ENCODE measurements at regions not wholly inside any gene's neighbourhood (a gene's known extent, or its start where the extent isn't known, plus 50 kb on each side); places are given as distances from the start of the nearest gene placed in this dataset.

- TF ChIP-seq CTCF (IDR thresholded peaks at IDR 0.05; ENCODE audit: low read depth, low read length), result no peak
- no peak for TF ChIP-seq EZH2phosphoT487 (IDR thresholded peaks at IDR 0.05; ENCODE audit: low read depth)
Measured at GRCh38 chr5:15326471-15326870, 173.5 kb upstream of the FBXL7 start.

Measured in OCI-LY3 (cell line).